T-helper 2 cell (primary cell): ENCODE measurements at regions not wholly inside any gene's neighbourhood (a gene's known extent, or its start where the extent isn't known, plus 50 kb on each side); places are given as distances from the start of the nearest gene placed in this dataset.
A peak's percentile ranks its signal among the peaks of the same experiment; 100 is the strongest.
"Not testable (repeated sequence)": the region's sequence is repeated elsewhere in the genome, so short reads cannot be mapped to it uniquely, and the experiment has no call there.

ENCODE experiments used
- DNase-seq, 5 experiments: peaks; one replicate each; pipeline versions ENCODE4 v3.0.0 to v3.0.0-alpha.2; 2012 to 2022

GRCh38 chr3:161602475-161602874, 105.9 kb downstream of the OTOL1 start:
- no peak for DNase-seq

- no peak for DNase-seq
Observed at GRCh38 chr3:161602918-161603317, 106.3 kb downstream of the OTOL1 start.

- no peak for DNase-seq
Observed at GRCh38 chr3:161607056-161607455, 110.4 kb downstream of the OTOL1 start.

- DNase-seq, result no peak
Observed at GRCh38 chr3:161619351-161619750, 122.7 kb downstream of the OTOL1 start.

DNA sequence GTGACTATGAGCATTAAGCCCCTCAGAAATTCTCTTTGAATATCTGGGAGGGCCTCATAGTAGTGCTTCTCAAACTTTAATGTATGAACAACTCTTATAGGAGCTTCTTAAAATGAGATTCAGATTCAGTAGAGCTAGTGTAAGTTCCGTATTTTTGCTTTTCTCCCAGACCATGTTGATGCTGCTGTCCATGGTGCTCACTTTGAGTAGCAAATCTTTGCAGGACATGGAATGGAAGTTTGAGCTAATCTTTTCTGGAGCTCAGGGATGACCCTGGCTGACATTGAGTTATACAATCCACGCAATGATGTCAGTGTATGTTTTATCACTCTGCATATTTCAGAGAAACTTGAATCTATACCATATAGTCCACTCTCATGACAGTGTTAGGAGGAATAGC, 134.2 kb downstream of the OTOL1 start:
- DNase-seq, result no peak

GRCh38 chr3:161631536-161631935, 134.9 kb downstream of the OTOL1 start:
- no peak for DNase-seq

DNA sequence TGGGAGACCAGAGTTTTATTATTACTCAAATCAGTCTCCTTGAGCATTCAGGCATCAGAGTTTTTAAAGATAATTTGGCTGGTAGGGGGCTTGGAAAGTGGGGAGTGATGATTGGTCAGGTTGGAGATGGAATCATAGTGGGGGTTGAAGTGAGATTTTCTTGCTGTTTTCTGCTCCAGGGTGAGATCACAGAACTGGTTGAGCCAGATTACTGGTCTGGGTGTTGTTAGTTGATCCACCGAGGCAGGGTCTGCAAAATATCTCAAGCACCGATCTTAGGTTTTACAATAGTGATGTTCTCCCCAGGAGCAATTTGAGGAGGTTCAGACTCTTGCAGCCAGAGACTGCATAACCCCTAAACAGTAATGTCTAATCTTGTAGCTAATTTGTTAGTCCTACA, 141.0 kb downstream of the OTOL1 start:
- DNase-seq, result no peak

GRCh38 chr3:161639095-161639494, 142.5 kb downstream of the OTOL1 start:
- not testable (repeated sequence) for DNase-seq

GRCh38 chr3:161640181-161640580, 143.6 kb downstream of the OTOL1 start:
- no peak for DNase-seq

DNA sequence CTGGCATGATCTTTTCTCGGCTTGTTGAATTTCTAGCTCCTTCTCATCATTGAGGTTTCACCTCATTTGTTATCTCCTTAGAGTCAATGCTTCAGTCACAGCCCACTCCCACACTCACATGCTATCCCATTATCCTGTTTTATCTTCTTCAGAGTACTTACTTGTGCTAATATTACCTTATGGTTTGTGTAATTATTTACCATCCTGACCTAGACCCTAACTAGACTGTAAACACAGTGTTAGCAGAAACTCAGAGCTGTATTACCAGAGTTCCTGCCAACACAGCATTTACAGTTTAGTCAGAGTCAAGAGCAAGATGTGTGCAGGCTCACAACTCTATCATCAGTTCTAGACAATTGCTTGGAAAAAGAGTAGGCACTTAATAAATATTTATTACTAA, 144.7 kb downstream of the OTOL1 start:
- DNase-seq, result no peak

DNA sequence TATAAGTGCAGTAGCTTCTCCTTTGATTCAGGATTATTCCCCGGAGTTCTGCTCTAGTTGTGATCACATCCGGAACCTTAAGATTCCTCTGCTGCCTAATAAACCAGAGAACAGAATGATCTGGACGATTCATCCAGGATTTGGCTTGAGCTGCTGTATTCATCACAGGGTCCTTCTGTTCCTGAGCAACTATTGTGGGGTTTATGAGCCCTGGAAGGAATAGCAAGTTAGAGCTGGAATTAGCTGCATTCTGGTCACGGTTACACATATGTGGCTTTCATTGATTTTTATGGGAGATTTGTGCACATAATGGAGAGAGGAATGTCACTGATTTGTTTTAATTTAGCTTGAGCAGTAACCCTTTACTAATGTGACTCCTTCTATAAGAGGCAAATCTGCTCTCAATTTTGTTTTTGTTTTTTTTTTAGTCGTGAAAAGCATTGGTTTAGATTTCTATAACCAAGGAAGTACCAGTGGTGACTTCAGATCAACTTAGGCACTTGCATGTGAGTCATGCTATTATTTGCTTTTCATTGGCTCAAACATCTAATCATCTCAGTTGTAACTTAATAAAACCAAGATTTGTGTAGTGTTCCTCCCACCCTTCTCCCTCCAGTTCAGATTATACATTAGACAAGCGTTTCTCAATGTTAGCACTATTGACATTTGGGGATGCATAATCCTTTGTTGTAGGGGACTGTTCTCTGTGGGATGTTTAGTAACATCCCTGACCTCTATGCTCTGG, 148.5 kb downstream of the OTOL1 start:
- DNase-seq, result no peak

- DNase-seq, result no peak
Observed at GRCh38 chr3:161647936-161648470, 151.4 kb downstream of the OTOL1 start.

DNA sequence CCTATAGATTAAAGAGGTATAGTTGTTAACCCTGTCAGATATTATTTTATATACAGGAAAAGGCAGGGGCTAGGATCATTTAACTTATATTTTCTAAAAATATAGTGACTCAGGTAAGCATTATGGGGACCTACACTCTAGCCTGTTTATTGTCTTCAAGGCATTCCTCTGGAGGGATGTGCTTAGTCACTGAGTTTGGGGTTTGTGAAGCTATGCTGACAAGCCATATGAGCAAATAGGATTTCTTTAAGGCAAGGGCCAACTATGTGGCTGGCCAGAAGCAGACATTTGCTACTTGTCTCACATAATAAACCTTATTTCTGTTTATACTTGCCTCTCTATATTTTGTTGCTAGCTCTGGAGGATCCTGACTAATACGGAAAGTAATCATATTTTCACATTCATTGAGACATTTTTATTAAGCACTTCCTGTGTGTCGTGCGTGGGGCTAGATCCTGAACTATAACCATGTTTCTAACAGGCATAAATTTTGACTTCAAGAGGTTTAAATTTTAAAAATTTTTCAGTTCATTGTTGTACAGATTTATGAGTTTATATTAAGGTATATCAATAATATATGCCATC, 153.4 kb downstream of the OTOL1 start:
- no peak for DNase-seq

- no peak for DNase-seq
Observed at GRCh38 chr3:161657786-161658185, 161.2 kb downstream of the OTOL1 start.

GRCh38 chr3:161671141-161671540, 174.5 kb downstream of the OTOL1 start:
- DNase-seq, result no peak

DNA sequence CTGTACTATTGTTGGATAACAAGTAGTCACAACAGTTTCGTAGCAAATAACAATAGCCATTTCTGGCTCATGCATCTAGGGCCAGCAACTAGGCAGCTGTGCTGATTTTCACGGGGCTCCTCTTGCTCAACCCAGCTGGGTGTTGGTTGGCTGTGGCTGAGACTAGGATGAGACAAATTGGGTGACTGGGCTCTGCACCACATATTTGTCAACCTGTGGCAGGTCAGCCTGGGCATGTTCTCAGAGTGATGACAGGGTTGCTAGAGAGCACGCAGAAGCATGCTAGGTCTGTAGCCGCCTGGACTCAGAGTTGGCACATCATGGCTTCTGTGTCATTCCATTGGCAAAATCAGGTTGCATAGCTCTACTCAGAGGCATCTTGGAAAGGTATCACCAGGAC, 175.9 kb downstream of the OTOL1 start:
- DNase-seq, result no peak

GRCh38 chr3:161673866-161674265, 177.3 kb downstream of the OTOL1 start:
- no peak for DNase-seq

DNA sequence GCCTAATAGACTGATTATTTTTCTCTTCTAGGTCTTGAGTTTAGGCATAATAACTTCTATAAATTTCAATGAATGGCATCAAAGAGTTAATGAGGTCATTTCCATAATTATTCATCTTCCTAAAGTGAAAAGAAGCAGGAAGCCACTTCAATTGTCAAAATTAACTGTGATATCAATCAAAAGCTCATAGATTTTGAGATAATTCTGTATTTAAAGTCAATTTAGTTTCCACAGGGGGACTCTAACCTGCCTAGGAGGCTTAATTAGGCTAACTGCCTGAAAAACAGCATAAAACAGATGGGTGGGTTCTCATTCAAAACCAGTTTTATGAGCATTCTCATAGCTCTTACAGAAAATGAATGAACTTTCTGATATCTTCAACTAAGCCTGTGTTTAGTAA, 177.8 kb downstream of the OTOL1 start:
- no peak for DNase-seq

DNA sequence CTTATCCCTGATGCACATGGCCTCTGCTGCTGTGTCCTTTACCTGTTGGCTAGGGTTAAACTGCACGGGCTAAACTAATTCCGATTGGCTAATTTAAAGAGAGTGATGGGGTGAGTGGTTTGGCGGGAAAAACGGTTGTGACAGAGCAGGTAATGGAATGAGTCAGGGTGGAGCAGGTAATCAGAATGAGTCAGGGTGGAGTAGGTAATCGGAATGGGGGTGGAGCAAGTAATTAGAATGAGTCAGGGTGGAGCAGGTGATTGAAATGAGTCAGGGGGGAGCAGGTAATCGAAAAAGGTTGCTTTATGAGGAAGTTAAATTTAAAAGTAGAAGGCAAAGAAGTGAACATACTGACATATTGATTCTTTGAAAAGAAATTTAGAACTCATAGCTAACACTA, 185.2 kb downstream of the OTOL1 start:
- peak in 1 of 5 experiments; percentile 16 for DNase-seq

- DNase-seq, result no peak
Observed at GRCh38 chr3:161682715-161683114, 186.1 kb downstream of the OTOL1 start.

GRCh38 chr3:161689584-161690298, 193.1 kb downstream of the OTOL1 start:
- DNase-seq, result no peak

DNA sequence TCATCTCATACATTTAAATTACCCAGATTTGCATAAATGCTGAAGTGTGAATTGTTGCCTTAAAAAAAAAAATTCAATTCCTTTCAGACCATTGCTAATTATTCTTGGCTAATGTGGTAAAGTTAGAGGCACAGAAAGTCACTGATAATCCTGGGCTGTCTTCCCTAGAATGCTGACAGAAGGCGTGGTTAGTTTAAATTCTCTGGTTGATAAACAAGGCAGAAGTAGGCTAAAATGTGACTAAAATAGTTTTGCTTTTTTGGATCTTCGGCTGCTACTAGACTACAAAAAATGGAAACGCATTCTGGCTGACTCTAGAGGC, 193.7 kb downstream of the OTOL1 start:
- no peak for DNase-seq

DNA sequence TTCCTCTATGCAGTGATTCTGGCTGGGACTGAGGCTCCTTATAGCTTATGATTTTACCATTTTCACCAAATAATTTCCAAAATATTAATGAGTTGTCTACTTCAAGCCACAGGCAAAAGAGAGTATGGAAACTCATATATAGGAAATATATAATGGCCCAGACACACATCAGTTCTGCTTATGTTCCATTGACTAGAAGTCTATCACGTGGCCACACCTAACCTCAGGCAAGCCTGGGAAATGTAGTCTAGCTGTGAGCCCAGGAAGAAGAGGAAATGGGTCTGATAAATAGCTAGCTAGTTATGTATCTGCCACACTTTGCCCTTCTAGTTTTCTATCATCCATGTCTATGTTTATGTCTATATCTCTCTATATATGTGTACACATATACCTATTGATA, 195.1 kb downstream of the OTOL1 start:
- no peak for DNase-seq
